ENCODE measurements at regions not wholly inside any gene's neighbourhood (a gene's known extent, or its start where the extent isn't known, plus 50 kb on each side); places are given as distances from the start of the nearest gene placed in this dataset.

GRCh38 chr20:36086767-36087166 is 67.8 kb upstream of the EPB41L1 start (continued):
- TF ChIP-seq CHD7 (IDR thresholded peaks at IDR 0.05; ENCODE audit: insufficient replicate concordance, low read length) (no peak), SIN3A (conservative IDR thresholded peaks at IDR 0.05 in 1 of 2, IDR thresholded peaks at IDR 0.05 in 1 of 2; ENCODE audit: low read depth in 1 of 2, low read length in 2 of 2) (no peak), TBP (IDR thresholded peaks at IDR 0.05; ENCODE audit: low read depth, low read length) (no peak), USF2 (IDR thresholded peaks at IDR 0.05; ENCODE audit: low read length) (no peak), POLR2AphosphoS5 (IDR thresholded peaks at IDR 0.05; ENCODE audit: low read depth, low read length) (no peak), MAFK (IDR thresholded peaks at IDR 0.05; ENCODE audit: low read depth, low read length) (no peak), PHF8 (conservative IDR thresholded peaks at IDR 0.05; ENCODE audit: low read depth, low read length) (no peak), RXRA (IDR thresholded peaks at IDR 0.05; ENCODE audit: insufficient read depth, low read depth, low read length) (no peak)
